AG09309 (cell line): ENCODE measurements at regions not wholly inside any gene's neighbourhood (a gene's known extent, or its start where the extent isn't known, plus 50 kb on each side); places are given as distances from the start of the nearest gene placed in this dataset.

Experiments used
- DNase-seq: peaks from one replicate; pipeline ENCODE4 v3.0.0-alpha.2; 2010; ENCODE audit warnings: low read depth
- H3K4me3 ChIP-seq: 2 replicates; pipeline ENCODE4 v1.5.1; 2011; ENCODE audit warnings: mild to moderate bottlenecking, low read depth, low read length, moderate library complexity; ENCODE audit not compliant: control insufficient read depth
- TF ChIP-seq, protein P1 (sequence below): IDR thresholded peaks from 2 replicates; pipeline ENCODE4 v1.5.1; 2011; ENCODE audit warnings: mild to moderate bottlenecking, low read depth, low read length, inconsistent platforms; ENCODE audit not compliant: insufficient read depth, control insufficient read depth; ENCODE audit errors: missing control alignments

DNA sequence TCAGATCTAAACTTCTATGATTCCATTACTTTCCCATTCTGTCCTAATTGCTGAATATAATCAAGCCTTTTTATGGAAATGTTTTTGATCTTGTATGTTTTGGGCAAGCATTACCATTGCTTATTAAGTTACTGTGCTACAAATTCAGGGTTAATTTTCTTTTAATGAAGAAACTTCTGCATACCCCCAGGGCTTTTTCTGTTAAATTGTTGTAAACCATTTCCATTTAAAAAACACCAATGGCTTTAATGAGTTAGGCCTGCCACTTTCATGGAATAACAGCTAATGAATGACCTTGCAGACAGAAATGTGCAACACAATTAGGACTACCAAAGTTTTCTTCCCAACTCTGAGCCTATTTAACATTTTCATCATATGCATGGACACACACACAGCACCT is 150.0 kb downstream of the DIPK2A start:
- TF ChIP-seq, protein P1, sequence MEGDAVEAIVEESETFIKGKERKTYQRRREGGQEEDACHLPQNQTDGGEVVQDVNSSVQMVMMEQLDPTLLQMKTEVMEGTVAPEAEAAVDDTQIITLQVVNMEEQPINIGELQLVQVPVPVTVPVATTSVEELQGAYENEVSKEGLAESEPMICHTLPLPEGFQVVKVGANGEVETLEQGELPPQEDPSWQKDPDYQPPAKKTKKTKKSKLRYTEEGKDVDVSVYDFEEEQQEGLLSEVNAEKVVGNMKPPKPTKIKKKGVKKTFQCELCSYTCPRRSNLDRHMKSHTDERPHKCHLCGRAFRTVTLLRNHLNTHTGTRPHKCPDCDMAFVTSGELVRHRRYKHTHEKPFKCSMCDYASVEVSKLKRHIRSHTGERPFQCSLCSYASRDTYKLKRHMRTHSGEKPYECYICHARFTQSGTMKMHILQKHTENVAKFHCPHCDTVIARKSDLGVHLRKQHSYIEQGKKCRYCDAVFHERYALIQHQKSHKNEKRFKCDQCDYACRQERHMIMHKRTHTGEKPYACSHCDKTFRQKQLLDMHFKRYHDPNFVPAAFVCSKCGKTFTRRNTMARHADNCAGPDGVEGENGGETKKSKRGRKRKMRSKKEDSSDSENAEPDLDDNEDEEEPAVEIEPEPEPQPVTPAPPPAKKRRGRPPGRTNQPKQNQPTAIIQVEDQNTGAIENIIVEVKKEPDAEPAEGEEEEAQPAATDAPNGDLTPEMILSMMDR, result no peak
- no peak for DNase-seq
- no peak overlapping the region for H3K4me3 ChIP-seq

DNA sequence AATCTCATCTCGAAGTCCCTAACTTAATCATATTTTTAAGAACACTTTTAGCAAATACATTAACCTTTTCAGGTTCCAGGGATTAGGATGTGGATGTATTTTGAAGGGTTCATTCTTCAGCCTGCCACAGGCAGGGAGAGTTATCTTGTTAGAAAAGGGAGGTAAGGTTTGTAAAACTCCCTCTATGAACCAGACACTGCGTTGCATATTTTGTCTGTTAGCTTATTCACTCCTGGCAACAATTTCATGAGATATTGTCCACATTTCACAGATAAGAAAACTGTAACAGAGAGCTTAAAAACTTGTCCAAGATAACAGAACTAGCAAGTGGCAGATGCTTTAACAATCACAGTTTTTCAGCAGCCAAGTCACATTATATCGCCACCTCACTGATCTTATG is 155.4 kb downstream of the DIPK2A start:
- TF ChIP-seq, protein P1, result no peak
- no peak overlapping the region for H3K4me3 ChIP-seq
- no peak for DNase-seq

- H3K4me3 ChIP-seq, result no peak overlapping the region
- no peak for DNase-seq
- TF ChIP-seq, protein P1, result no peak
These were observed 156.1 kb downstream of the DIPK2A start for GRCh38 chr3:144127700-144128099.

- TF ChIP-seq, protein P1, result no peak
- H3K4me3 ChIP-seq, result no peak overlapping the region
- no peak for DNase-seq
These were observed 156.7 kb downstream of the DIPK2A start for GRCh38 chr3:144128108-144128892.

- TF ChIP-seq, protein P1, result no peak
- DNase-seq, result no peak
- no peak overlapping the region for H3K4me3 ChIP-seq
These were observed 158.1 kb downstream of the DIPK2A start for GRCh38 chr3:144129536-144130214.

- TF ChIP-seq, protein P1, result no peak
- DNase-seq, result no peak
- no peak overlapping the region for H3K4me3 ChIP-seq
These were observed 169.5 kb downstream of the DIPK2A start for GRCh38 chr3:144141074-144141473.
